Lower leg skin (tissue), 3 donors: ENCODE measurements at regions not wholly inside any gene's neighbourhood (a gene's known extent, or its start where the extent isn't known, plus 50 kb on each side); places are given as distances from the start of the nearest gene placed in this dataset.

Source experiments
- POLR2A ChIP-seq, 2 donors: fragments of 450-650 bp; IDR thresholded peaks; one replicate each; pipeline ENCODE4 v1.6.1; 2016 to 2017; ENCODE audit warnings: antibody characterized with exemption in 2 of 2, mild to moderate bottlenecking in 1 of 2, moderate library complexity in 1 of 2
- TF ChIP-seq, protein P1 (sequence below), 3 donors: fragments of 450-650 bp; IDR thresholded peaks; one replicate each; pipeline ENCODE4 v1.5.1; 2016; ENCODE audit warnings: antibody characterized with exemption in 3 of 3, mild to moderate bottlenecking in 3 of 3, moderate library complexity in 2 of 3

DNA sequence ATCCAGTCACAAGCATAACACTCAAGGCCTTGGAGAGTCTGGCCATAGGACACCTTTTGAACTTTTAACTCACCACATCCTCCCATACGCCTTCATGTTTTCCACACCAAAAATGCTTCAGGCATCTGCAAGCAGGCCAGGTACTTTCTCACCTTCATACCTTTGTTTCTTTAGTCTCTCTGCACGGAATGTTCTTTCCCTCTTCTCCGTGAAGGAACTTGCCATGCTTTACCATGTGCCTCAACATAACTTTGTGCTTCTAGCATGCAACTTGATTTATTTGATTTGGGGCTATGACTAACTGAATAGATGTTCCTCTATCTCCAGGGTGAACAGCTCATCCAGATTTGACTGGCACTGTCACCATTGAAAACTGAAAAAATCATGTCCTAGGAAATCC, 141.7 kb upstream of the ACVR2A start:
- TF ChIP-seq, protein P1, sequence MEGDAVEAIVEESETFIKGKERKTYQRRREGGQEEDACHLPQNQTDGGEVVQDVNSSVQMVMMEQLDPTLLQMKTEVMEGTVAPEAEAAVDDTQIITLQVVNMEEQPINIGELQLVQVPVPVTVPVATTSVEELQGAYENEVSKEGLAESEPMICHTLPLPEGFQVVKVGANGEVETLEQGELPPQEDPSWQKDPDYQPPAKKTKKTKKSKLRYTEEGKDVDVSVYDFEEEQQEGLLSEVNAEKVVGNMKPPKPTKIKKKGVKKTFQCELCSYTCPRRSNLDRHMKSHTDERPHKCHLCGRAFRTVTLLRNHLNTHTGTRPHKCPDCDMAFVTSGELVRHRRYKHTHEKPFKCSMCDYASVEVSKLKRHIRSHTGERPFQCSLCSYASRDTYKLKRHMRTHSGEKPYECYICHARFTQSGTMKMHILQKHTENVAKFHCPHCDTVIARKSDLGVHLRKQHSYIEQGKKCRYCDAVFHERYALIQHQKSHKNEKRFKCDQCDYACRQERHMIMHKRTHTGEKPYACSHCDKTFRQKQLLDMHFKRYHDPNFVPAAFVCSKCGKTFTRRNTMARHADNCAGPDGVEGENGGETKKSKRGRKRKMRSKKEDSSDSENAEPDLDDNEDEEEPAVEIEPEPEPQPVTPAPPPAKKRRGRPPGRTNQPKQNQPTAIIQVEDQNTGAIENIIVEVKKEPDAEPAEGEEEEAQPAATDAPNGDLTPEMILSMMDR (IDR thresholded peaks at IDR 0.05), result no peak
- no peak for TF ChIP-seq POLR2A (IDR thresholded peaks at IDR 0.05)
